Lung (tissue), 11 donors: ENCODE measurements at regions not wholly inside any gene's neighbourhood (a gene's known extent, or its start where the extent isn't known, plus 50 kb on each side); places are given as distances from the start of the nearest gene placed in this dataset.

ENCODE experiments used
- ATAC-seq: fragments of 200-7000 bp; cut with Tn5 transposase; one replicate; pipeline ENCODE4 v1.9.1; 2020; ENCODE audit warnings: moderate number of reproducible peaks; ENCODE audit not compliant: insufficient read depth, low FRiP score
- DNase-seq, 3 donors: peaks; one replicate each; pipeline ENCODE4 v3.0.0-alpha.2; 2013 to 2017
- H3K27ac ChIP-seq, 2 donors: one replicate each; pipeline ENCODE4 v1.5.1; 2013; ENCODE audit warnings: mild to moderate bottlenecking in 2 of 2, moderate library complexity in 2 of 2, control low read depth in 1 of 2, inconsistent platforms in 1 of 2, low read depth in 1 of 2, low read length in 1 of 2
- H3K27me3 ChIP-seq, 3 donors: one replicate each; pipeline ENCODE4 v1.5.1; 2013; ENCODE audit warnings: low read length in 2 of 3; ENCODE audit not compliant: control insufficient read depth in 3 of 3, insufficient read depth in 3 of 3
- H3K36me3 ChIP-seq, 4 donors: one replicate each; pipeline ENCODE4 v1.5.1; 2013; ENCODE audit warnings: low read length in 4 of 4, mild to moderate bottlenecking in 1 of 4, moderate library complexity in 1 of 4; ENCODE audit not compliant: control insufficient read depth in 4 of 4, insufficient read depth in 4 of 4
- H3K4me1 ChIP-seq, 5 donors: one replicate each; pipeline ENCODE4 v1.5.1; 2013; ENCODE audit warnings: low read length in 5 of 5, mild to moderate bottlenecking in 2 of 5, moderate library complexity in 1 of 5; ENCODE audit not compliant: control insufficient read depth in 5 of 5, insufficient read depth in 5 of 5
- H3K4me3 ChIP-seq: one replicate; pipeline ENCODE4 v1.5.1; 2013; ENCODE audit warnings: mild to moderate bottlenecking, control low read depth, moderate library complexity
- H3K9ac ChIP-seq, 2 donors: one replicate each; pipeline ENCODE4 v1.5.1; 2013; ENCODE audit warnings: low read length in 2 of 2, control low read depth in 1 of 2; ENCODE audit not compliant: insufficient read depth in 1 of 2
- H3K9me3 ChIP-seq, 4 donors: one replicate each; pipeline ENCODE4 v1.5.1; 2013; ENCODE audit warnings: low read length in 3 of 4, mild to moderate bottlenecking in 1 of 4, moderate library complexity in 1 of 4; ENCODE audit not compliant: control insufficient read depth in 4 of 4, insufficient read depth in 3 of 4
- WGBS, 2 donors: extraction: QIAGEN DNeasy Blood & Tissue Kit; methylation state at CpG; one replicate each; pipeline ENCODE4 v1.1.7; 2013; 5-methylcytosine and 5-hydroxymethylcytosine counted together
- TF ChIP-seq, protein P1 (sequence below): IDR thresholded peaks from 2 replicates; pipeline ENCODE4 v1.5.1; 2012; ENCODE audit warnings: mild to moderate bottlenecking; ENCODE audit errors: control extremely low read depth, extremely low read depth
- donor health status: control.
- donor health status: control.
- donor health status: Bipolar disorder and iron deficiency.
- donor health status: healthy.
- donor health status: DM: yes; HTN: yes; CAD: no.

DNA sequence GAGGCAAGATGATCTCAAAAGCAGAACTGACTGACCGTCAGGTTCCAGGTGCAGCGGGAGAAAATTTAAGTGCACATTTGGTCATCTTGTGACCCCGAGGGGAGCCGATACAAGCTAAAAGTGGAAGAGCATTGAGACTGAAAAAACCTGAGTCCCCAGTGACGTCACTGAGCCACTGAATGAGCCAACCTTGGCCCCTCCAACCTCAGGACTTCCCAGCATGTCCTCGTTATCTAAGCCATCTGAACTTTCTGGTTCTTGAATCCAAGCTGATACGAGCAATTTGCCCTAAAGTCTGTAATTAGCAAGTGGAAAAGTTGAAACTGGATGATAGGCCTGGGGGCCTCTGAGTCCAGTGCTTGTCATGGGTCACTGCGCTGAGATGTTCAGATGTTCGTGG, 51.1 kb upstream of the ISX start:
- Histone ChIP-seq H3K9me3 (no peaks in the 10 kb centered on the region), H3K9ac (no peak overlapping the region), H3K36me3 (no peaks in the 10 kb centered on the region), H3K27me3 (no peaks in the 10 kb centered on the region), H3K27ac (no peak overlapping the region), H3K4me3 (no peak overlapping the region), H3K4me1 (no peaks in the 10 kb centered on the region)
- DNase-seq (no peak), ATAC-seq (no peak)
- WGBS, 2 donors = 84 to 86% methylated on average over 9 of the region's 9 CpGs
- TF ChIP-seq, protein P1, sequence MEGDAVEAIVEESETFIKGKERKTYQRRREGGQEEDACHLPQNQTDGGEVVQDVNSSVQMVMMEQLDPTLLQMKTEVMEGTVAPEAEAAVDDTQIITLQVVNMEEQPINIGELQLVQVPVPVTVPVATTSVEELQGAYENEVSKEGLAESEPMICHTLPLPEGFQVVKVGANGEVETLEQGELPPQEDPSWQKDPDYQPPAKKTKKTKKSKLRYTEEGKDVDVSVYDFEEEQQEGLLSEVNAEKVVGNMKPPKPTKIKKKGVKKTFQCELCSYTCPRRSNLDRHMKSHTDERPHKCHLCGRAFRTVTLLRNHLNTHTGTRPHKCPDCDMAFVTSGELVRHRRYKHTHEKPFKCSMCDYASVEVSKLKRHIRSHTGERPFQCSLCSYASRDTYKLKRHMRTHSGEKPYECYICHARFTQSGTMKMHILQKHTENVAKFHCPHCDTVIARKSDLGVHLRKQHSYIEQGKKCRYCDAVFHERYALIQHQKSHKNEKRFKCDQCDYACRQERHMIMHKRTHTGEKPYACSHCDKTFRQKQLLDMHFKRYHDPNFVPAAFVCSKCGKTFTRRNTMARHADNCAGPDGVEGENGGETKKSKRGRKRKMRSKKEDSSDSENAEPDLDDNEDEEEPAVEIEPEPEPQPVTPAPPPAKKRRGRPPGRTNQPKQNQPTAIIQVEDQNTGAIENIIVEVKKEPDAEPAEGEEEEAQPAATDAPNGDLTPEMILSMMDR = no peak
